BJ (cell line): ENCODE measurements at regions not wholly inside any gene's neighbourhood (a gene's known extent, or its start where the extent isn't known, plus 50 kb on each side); places are given as distances from the start of the nearest gene placed in this dataset.

Source experiments
- CTCF ChIA-PET: fragments of 350-600 bp; formaldehyde crosslinking; extraction: SDS; loops from one replicate; lab custom pipeline; 2021; ENCODE audit warnings: antibody characterized with exemption, inconsistent platforms; lab: Yijun Ruan, JAX
- POLR2A ChIA-PET: fragments of 300-600 bp; sonication (Branson Sonifier 250); formaldehyde crosslinking; extraction: SDS; loops from one replicate; lab custom pipeline; 2021; ENCODE audit warnings: antibody characterized with exemption; lab: Charles Lee
- DNase-seq: peaks from one replicate; pipeline ENCODE4 v3.0.0-alpha.2; 2011; ENCODE audit warnings: low read depth
- H3K27me3 ChIP-seq: 2 replicates; pipeline ENCODE4 v1.6.0; 2011; ENCODE audit warnings: low read length; ENCODE audit not compliant: control insufficient read depth, insufficient read depth
- H3K36me3 ChIP-seq: 2 replicates; pipeline ENCODE4 v1.5.1; 2011; ENCODE audit warnings: low read length; ENCODE audit not compliant: control insufficient read depth, insufficient read depth
- H3K4me3 ChIP-seq: 2 replicates; pipeline ENCODE4 v1.5.1; 2011; ENCODE audit warnings: low read depth, mild to moderate bottlenecking, control low read depth, low read length
- CTCF ChIP-seq: IDR thresholded peaks from 2 replicates; pipeline ENCODE4 v1.5.1; 2011; ENCODE audit warnings: low read depth, mild to moderate bottlenecking, control low read depth, inconsistent platforms, low read length, moderate library complexity; ENCODE audit not compliant: insufficient read depth

- Histone ChIP-seq H3K27me3 (no peaks in the 10 kb centered on the region), H3K36me3 (no peaks in the 10 kb centered on the region), H3K4me3 (no peak overlapping the region)
- peak; percentile 63 for TF ChIP-seq CTCF
- peak; percentile 0 for DNase-seq
- ChIA-PET POLR2A (no interaction called here), CTCF (no interaction called here)
Measured at GRCh38 chr9:26744191-26744965, 148.2 kb downstream of the CAAP1 start.

- ChIA-PET CTCF (interaction anchor here (1.8 kb wide), 1 partner anchor 233 kb away, joined by 6 read pairs; no protein-coding TSS in a partner anchor), POLR2A (no interaction called here)
- H3K4me3 ChIP-seq = no peak overlapping the region
- TF ChIP-seq CTCF = no peak
- H3K36me3 ChIP-seq = no peaks in the 10 kb centered on the region
- no peak for DNase-seq
- no peaks in the 10 kb centered on the region for H3K27me3 ChIP-seq
Measured at GRCh38 chr9:26742828-26743476, 149.7 kb downstream of the CAAP1 start.

- Histone ChIP-seq H3K36me3 (no peaks in the 10 kb centered on the region), H3K27me3 (no peaks in the 10 kb centered on the region), H3K4me3 (no peak overlapping the region)
- ChIA-PET POLR2A (no interaction called here), CTCF (interaction anchor here (1.1 kb wide), 1 partner anchor 240 kb away, joined by 4 read pairs; no protein-coding TSS in a partner anchor)
- DNase-seq = no peak
- no peak for TF ChIP-seq CTCF
Measured at GRCh38 chr9:26735160-26735559, 157.4 kb downstream of the CAAP1 start.

- H3K4me3 ChIP-seq = no peak overlapping the region
- H3K36me3 ChIP-seq = no peaks in the 10 kb centered on the region
- DNase-seq = no peak
- CTCF ChIA-PET = no interaction called here
- TF ChIP-seq CTCF = no peak
- H3K27me3 ChIP-seq = no peaks in the 10 kb centered on the region
- POLR2A ChIA-PET = no interaction called here
Measured at GRCh38 chr9:26729187-26729586, 163.4 kb downstream of the CAAP1 start.

- POLR2A ChIA-PET = no interaction called here
- TF ChIP-seq CTCF = no peak
- CTCF ChIA-PET = no interaction called here
- no peak overlapping the region for H3K4me3 ChIP-seq
- DNase-seq = no peak
- no peaks in the 10 kb centered on the region for H3K36me3 ChIP-seq
- H3K27me3 ChIP-seq = no peaks in the 10 kb centered on the region
Measured at GRCh38 chr9:26727471-26727870, 165.1 kb downstream of the CAAP1 start.
